ENCODE measurements at regions not wholly inside any gene's neighbourhood (a gene's known extent, or its start where the extent isn't known, plus 50 kb on each side); places are given as distances from the start of the nearest gene placed in this dataset.

DNA sequence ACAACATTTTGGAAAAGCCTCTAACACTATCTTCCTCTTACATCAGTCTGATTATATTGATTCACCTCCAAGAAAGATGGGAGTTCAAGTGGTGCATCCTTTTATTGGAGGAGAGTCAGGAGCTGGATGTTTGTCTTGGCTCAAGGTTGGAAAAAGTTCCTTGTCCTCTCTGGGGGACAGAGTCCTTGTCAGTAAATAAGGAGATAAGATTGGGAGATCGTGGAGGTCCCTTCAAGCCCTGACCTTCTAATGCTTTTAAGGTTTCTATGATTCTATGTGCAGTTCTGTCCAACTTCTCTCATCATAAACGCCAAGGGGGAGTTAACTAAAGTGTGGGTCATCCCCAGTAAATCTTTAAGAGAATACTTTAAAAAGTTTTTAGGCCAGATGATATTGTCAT lies 60.9 kb upstream of the CCBE1 start:
- no peaks in the 10 kb centered on the region for H3F3A ChIP-seq (ENCODE audit: insufficient read depth)
- no peaks in the 10 kb centered on the region for H3K36me3 ChIP-seq (ENCODE audit: low read length)
- no peak overlapping the region for H3K4me2 ChIP-seq (ENCODE audit: low read depth, low read length, poor library complexity, severe bottlenecking)
- no peak overlapping the region for H2AFZ ChIP-seq (ENCODE audit: low read depth, low read length, severe bottlenecking)
- H4K20me1 ChIP-seq (ENCODE audit: low read depth, low read length), result no peaks in the 10 kb centered on the region
- H3K27me3 ChIP-seq (ENCODE audit: low read length), result no peaks in the 10 kb centered on the region
- no peak overlapping the region for H3K9ac ChIP-seq (ENCODE audit: low read length)
- no peak overlapping the region for H3K27ac ChIP-seq (ENCODE audit: low read depth, low read length)
- H3K79me2 ChIP-seq (ENCODE audit: insufficient read depth, low read length), result no peaks in the 10 kb centered on the region
- no peaks in the 10 kb centered on the region for H3K9me2 ChIP-seq (replicated peaks; ENCODE audit: insufficient read depth, low read length)
- H3K4me3 ChIP-seq (ENCODE audit: insufficient read depth, low read length, poor library complexity, severe bottlenecking), result no peak overlapping the region
- TF ChIP-seq, protein P1, sequence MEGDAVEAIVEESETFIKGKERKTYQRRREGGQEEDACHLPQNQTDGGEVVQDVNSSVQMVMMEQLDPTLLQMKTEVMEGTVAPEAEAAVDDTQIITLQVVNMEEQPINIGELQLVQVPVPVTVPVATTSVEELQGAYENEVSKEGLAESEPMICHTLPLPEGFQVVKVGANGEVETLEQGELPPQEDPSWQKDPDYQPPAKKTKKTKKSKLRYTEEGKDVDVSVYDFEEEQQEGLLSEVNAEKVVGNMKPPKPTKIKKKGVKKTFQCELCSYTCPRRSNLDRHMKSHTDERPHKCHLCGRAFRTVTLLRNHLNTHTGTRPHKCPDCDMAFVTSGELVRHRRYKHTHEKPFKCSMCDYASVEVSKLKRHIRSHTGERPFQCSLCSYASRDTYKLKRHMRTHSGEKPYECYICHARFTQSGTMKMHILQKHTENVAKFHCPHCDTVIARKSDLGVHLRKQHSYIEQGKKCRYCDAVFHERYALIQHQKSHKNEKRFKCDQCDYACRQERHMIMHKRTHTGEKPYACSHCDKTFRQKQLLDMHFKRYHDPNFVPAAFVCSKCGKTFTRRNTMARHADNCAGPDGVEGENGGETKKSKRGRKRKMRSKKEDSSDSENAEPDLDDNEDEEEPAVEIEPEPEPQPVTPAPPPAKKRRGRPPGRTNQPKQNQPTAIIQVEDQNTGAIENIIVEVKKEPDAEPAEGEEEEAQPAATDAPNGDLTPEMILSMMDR (IDR thresholded peaks at IDR 0.05; ENCODE audit: insufficient read depth, low read length, poor library complexity, severe bottlenecking), result no peak
- TF ChIP-seq EZH2phosphoT487 (conservative IDR thresholded peaks at IDR 0.05; ENCODE audit: low read length), result no peak
- H3K9me3 ChIP-seq (ENCODE audit: insufficient read depth, low read length), result no peaks in the 10 kb centered on the region

DNA sequence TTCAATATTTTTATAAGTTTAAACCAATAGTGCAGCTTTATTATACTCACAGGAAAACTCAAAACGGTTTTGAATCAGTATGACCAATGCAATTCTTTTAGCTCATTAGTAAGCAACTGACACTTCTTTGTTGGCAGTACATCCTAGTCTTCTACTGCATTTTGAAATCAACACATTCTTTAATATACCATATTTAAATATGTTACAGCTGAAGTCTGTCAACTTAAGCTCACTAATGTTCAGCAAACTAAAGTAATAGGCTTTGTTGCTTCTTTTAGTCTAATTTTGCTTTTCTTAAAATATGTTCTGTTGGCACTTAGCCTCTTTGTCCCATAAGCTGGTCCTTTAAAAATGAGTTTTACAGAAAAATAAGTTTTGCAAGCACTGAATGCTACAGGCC lies 55.4 kb upstream of the CCBE1 start:
- Histone ChIP-seq H3K4me2 (ENCODE audit: low read depth, low read length, poor library complexity, severe bottlenecking) (no peak overlapping the region), H3K9ac (ENCODE audit: low read length) (no peak overlapping the region), H3K9me2 (replicated peaks; ENCODE audit: insufficient read depth, low read length) (no peaks in the 10 kb centered on the region), H3K27ac (ENCODE audit: low read depth, low read length) (no peak overlapping the region), H2AFZ (ENCODE audit: low read depth, low read length, severe bottlenecking) (no peak overlapping the region), H3K9me3 (ENCODE audit: insufficient read depth, low read length) (no peaks in the 10 kb centered on the region), H3K4me3 (ENCODE audit: insufficient read depth, low read length, poor library complexity, severe bottlenecking) (no peak overlapping the region), H3K79me2 (ENCODE audit: insufficient read depth, low read length) (no peaks in the 10 kb centered on the region), H4K20me1 (ENCODE audit: low read depth, low read length) (no peaks in the 10 kb centered on the region), H3F3A (ENCODE audit: insufficient read depth) (no peaks in the 10 kb centered on the region), H3K36me3 (ENCODE audit: low read length) (no peaks in the 10 kb centered on the region), H3K27me3 (ENCODE audit: low read length) (no peaks in the 10 kb centered on the region; the same call in 1 of the 2 replicates)
- TF ChIP-seq, protein P1 (IDR thresholded peaks at IDR 0.05; ENCODE audit: insufficient read depth, low read length, poor library complexity, severe bottlenecking), result no peak
- no peak for TF ChIP-seq EZH2phosphoT487 (conservative IDR thresholded peaks at IDR 0.05; ENCODE audit: low read length)

DNA sequence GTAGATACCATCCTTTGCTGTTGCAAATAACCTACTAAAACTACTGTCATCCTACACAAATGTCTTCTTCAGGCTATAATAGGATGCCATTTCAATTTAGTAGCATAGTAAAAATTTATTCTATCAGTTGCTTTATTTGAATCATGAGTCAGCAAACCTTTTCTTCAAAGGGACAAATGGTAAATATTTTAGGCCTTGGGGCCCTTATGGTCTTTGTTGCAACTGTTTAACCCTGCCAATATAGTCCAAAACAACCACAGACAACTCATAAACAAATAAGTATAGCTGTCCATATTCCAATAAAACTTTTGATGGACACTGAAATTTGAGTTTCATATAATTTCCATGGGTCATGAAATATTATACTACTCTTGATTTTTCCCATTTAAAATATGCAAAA lies 54.0 kb upstream of the CCBE1 start:
- Histone ChIP-seq H3K9me3 (ENCODE audit: insufficient read depth, low read length) (no peaks in the 10 kb centered on the region), H3K27me3 (ENCODE audit: low read length) (no peaks in the 10 kb centered on the region; the same call in 1 of the 2 replicates), H3K9ac (ENCODE audit: low read length) (no peak overlapping the region), H3K9me2 (replicated peaks; ENCODE audit: insufficient read depth, low read length) (no peaks in the 10 kb centered on the region), H3K27ac (ENCODE audit: low read depth, low read length) (no peak overlapping the region), H3K4me3 (ENCODE audit: insufficient read depth, low read length, poor library complexity, severe bottlenecking) (no peak overlapping the region), H2AFZ (ENCODE audit: low read depth, low read length, severe bottlenecking) (no peak overlapping the region), H3K79me2 (ENCODE audit: insufficient read depth, low read length) (no peaks in the 10 kb centered on the region), H4K20me1 (ENCODE audit: low read depth, low read length) (no peaks in the 10 kb centered on the region), H3F3A (ENCODE audit: insufficient read depth) (no peaks in the 10 kb centered on the region), H3K4me2 (ENCODE audit: low read depth, low read length, poor library complexity, severe bottlenecking) (no peak overlapping the region), H3K36me3 (ENCODE audit: low read length) (no peaks in the 10 kb centered on the region)
- TF ChIP-seq, protein P1 (IDR thresholded peaks at IDR 0.05; ENCODE audit: insufficient read depth, low read length, poor library complexity, severe bottlenecking), result no peak
- no peak for TF ChIP-seq EZH2phosphoT487 (conservative IDR thresholded peaks at IDR 0.05; ENCODE audit: low read length)
